ENCODE measurements at regions not wholly inside any gene's neighbourhood (a gene's known extent, or its start where the extent isn't known, plus 50 kb on each side); places are given as distances from the start of the nearest gene placed in this dataset.

DNA sequence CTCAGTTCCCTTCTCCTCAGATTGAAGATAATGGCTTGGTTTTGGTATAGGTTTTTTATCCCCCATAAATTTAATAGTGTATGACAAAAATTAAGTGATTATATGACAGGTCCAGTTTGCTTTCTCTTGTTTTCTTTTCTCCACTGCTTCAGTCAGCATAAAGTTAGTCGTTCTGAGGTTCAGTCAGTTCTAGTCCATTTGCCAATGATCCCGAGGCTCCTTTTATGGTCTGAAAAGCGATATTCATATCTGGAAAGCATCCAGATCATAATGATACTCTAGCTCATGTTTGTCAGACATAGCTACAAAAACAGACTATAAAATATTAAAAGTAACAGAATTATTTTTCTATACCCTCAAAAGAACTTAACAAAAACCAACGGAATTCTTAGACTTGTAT lies 67.1 kb upstream of the SLC38A4 start:
- TF ChIP-seq POLR2AphosphoS2 (conservative IDR thresholded peaks at IDR 0.05; ENCODE audit: low read length) = no peak
- no peak for TF ChIP-seq CTCF (IDR thresholded peaks at IDR 0.05)
- no peak for TF ChIP-seq RCOR1 (IDR thresholded peaks at IDR 0.05; ENCODE audit: low read depth, low read length)
- TF ChIP-seq E2F6 (IDR thresholded peaks at IDR 0.05; ENCODE audit: borderline replicate concordance, low read depth) = no peak
- TF ChIP-seq POLR2A (IDR thresholded peaks at IDR 0.05; ENCODE audit: low read length) = no peak
- TF ChIP-seq CBX2 (IDR thresholded peaks at IDR 0.05; ENCODE audit: borderline replicate concordance, low read depth) = no peak
- TF ChIP-seq USF2 (IDR thresholded peaks at IDR 0.05) = no peak
- no peak for TF ChIP-seq HDAC2 (IDR thresholded peaks at IDR 0.05)
- no peak for TF ChIP-seq CHD4 (IDR thresholded peaks at IDR 0.05; ENCODE audit: borderline replicate concordance)
- TF ChIP-seq REST (IDR thresholded peaks at IDR 0.05) = no peak
- no peak for TF ChIP-seq CBX8 (IDR thresholded peaks at IDR 0.05)
